BJ (cell line): ENCODE measurements at regions not wholly inside any gene's neighbourhood (a gene's known extent, or its start where the extent isn't known, plus 50 kb on each side); places are given as distances from the start of the nearest gene placed in this dataset.

Experiments
- CTCF ChIA-PET: fragments of 350-600 bp; formaldehyde crosslinking; extraction: SDS; loops from one replicate; lab custom pipeline; 2021; ENCODE audit warnings: antibody characterized with exemption, inconsistent platforms; lab: Yijun Ruan, JAX
- POLR2A ChIA-PET: fragments of 300-600 bp; sonication (Branson Sonifier 250); formaldehyde crosslinking; extraction: SDS; loops from one replicate; lab custom pipeline; 2021; ENCODE audit warnings: antibody characterized with exemption; lab: Charles Lee
- DNase-seq: peaks from one replicate; pipeline ENCODE4 v3.0.0-alpha.2; 2011; ENCODE audit warnings: low read depth
- H3K27me3 ChIP-seq: 2 replicates; pipeline ENCODE4 v1.6.0; 2011; ENCODE audit warnings: low read length; ENCODE audit not compliant: control insufficient read depth, insufficient read depth
- H3K36me3 ChIP-seq: 2 replicates; pipeline ENCODE4 v1.5.1; 2011; ENCODE audit warnings: low read length; ENCODE audit not compliant: control insufficient read depth, insufficient read depth
- H3K4me3 ChIP-seq: 2 replicates; pipeline ENCODE4 v1.5.1; 2011; ENCODE audit warnings: low read depth, mild to moderate bottlenecking, control low read depth, low read length
- TF ChIP-seq, protein P1 (sequence below): IDR thresholded peaks from 2 replicates; pipeline ENCODE4 v1.5.1; 2011; ENCODE audit warnings: low read depth, mild to moderate bottlenecking, control low read depth, inconsistent platforms, low read length, moderate library complexity; ENCODE audit not compliant: insufficient read depth

DNA sequence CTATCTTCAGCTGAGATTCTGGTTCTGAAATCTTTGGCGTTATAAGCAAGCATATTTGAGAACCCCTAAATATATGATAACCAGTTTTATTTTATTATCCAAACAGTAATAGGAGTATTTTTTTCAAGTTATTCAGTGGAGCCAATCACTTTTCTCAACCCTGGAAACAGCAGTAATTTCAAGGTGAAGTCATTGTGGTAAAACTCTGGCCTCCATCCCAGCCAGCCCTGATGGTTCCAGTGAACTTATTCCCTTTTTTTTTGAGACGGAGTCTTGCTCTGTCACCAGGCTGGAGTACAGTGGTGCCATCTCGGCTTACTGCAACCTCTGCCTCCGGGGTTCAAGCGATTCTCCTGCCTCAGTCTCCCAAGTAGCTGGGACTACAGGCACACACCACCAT, 545.4 kb upstream of the IL12A start:
- POLR2A ChIA-PET = no interaction called here
- no peak for DNase-seq
- H3K4me3 ChIP-seq = no peak overlapping the region

DNA sequence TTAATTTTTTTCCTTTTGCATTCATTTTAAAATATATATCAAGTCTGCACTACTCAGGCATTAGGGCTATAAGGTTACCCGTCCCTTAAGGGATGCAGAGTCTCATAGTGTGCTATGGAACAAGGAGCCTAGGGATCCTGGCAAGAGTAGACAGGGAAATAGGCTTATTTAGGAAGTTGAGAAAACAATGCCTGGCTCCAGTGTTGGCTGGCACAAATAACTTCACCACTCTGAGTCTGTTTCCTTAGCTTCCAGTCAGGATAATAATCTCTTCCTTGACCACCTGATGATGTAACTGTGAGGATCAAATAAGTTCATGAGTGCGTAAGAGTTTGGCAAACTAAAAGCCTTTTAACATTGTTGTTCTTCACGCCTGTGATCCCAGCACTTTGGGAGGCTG, 540.8 kb upstream of the IL12A start:
- no peaks in the 10 kb centered on the region for H3K36me3 ChIP-seq
- DNase-seq = no peak
- H3K4me3 ChIP-seq = no peak overlapping the region
- ChIA-PET POLR2A (no interaction called here), CTCF (no interaction called here)
- TF ChIP-seq, protein P1, sequence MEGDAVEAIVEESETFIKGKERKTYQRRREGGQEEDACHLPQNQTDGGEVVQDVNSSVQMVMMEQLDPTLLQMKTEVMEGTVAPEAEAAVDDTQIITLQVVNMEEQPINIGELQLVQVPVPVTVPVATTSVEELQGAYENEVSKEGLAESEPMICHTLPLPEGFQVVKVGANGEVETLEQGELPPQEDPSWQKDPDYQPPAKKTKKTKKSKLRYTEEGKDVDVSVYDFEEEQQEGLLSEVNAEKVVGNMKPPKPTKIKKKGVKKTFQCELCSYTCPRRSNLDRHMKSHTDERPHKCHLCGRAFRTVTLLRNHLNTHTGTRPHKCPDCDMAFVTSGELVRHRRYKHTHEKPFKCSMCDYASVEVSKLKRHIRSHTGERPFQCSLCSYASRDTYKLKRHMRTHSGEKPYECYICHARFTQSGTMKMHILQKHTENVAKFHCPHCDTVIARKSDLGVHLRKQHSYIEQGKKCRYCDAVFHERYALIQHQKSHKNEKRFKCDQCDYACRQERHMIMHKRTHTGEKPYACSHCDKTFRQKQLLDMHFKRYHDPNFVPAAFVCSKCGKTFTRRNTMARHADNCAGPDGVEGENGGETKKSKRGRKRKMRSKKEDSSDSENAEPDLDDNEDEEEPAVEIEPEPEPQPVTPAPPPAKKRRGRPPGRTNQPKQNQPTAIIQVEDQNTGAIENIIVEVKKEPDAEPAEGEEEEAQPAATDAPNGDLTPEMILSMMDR = no peak
- no peaks in the 10 kb centered on the region for H3K27me3 ChIP-seq

More for the DNA sequence above, 545.4 kb upstream of the IL12A start:
- TF ChIP-seq, protein P1 = no peak
- no peaks in the 10 kb centered on the region for H3K27me3 ChIP-seq
- no peaks in the 10 kb centered on the region for H3K36me3 ChIP-seq
- CTCF ChIA-PET = no interaction called here

DNA sequence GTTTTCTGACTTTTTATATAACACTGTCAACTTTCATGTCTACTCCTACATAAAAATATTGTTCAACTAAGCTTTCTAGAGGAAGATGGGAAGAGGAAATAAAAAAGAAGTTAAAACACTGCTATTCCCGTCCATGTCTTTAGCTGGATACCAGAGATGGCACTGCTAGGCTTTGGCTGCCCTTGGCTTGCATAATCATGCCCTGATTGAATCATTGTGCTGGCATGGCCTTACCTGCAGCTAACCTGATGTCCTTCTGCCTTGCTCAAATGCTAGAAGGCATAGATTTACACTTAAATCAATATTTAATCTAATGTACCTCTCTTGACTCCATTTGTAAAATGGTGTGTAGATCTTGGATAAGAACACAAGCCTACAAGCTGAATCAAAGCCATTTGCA, 539.7 kb upstream of the IL12A start:
- no peak for DNase-seq
- CTCF ChIA-PET = no interaction called here
- no peak overlapping the region for H3K4me3 ChIP-seq
- H3K36me3 ChIP-seq = no peaks in the 10 kb centered on the region
- no peaks in the 10 kb centered on the region for H3K27me3 ChIP-seq
- TF ChIP-seq, protein P1 = no peak
- POLR2A ChIA-PET = no interaction called here

DNA sequence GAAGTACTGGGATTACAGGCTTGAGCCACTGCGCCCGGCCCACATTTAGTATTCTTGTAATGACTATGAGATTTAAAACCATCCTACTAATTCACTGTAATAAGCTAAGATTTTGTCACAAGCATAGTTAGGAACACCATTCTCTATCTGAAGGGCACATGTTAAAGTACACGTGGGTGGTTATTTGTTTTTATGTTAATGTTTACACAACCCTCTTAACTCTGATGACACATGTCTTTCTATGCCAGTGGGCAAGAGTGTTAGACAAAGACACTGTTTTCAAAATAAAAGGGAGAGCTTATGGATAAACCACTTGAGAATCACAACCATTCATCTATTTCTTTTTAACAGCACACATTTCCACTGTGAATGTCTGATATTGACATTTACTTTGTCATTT, 537.6 kb upstream of the IL12A start:
- ChIA-PET POLR2A (no interaction called here), CTCF (interaction anchor here (0.5 kb wide), 1 partner anchor 17 kb away, joined by 3 read pairs; no protein-coding TSS in a partner anchor)
- Histone ChIP-seq H3K27me3 (no peaks in the 10 kb centered on the region), H3K4me3 (no peak overlapping the region), H3K36me3 (no peaks in the 10 kb centered on the region)
- DNase-seq = no peak
- TF ChIP-seq, protein P1 = no peak

DNA sequence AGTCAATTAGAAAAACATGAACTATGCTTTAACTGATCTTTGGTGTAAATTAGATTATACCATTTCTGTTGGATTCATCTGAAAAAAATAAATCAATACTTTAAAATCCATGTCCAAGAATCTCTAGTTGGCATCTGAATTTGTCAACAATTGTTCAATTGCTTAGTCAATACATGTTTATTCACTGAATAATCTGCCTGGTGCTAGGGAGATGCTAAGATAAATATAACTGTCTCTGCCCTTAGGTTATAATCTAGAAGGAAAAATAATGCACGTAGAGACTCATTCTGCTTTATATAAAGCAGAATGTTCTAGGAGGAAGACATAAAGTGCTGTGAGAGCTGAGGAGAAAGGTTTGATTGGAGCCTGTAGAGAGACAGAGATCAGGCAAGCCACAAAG, 537.2 kb upstream of the IL12A start:
- ChIA-PET POLR2A (no interaction called here), CTCF (interaction anchor here (0.5 kb wide), 1 partner anchor 17 kb away, joined by 3 read pairs; no protein-coding TSS in a partner anchor)
- TF ChIP-seq, protein P1 = no peak

More for the DNA sequence above, 537.2 kb upstream of the IL12A start:
- Histone ChIP-seq H3K36me3 (no peaks in the 10 kb centered on the region), H3K4me3 (no peak overlapping the region), H3K27me3 (no peaks in the 10 kb centered on the region)
- DNase-seq = no peak
